HCT116 (cell line): ENCODE measurements at regions not wholly inside any gene's neighbourhood (a gene's known extent, or its start where the extent isn't known, plus 50 kb on each side); places are given as distances from the start of the nearest gene placed in this dataset.
A peak's percentile ranks its signal among the peaks of the same experiment; 100 is the strongest.

Experiments used
- ATAC-seq: fragments of 200-7000 bp; cut with Tn5 transposase; 2 replicates; pipeline ENCODE4 v1.9.1; 2020; ENCODE audit warnings: mild to moderate bottlenecking, moderate library complexity
- BruUV-seq: library from RNA; stranded (reverse); fragments of 400-500 nt; replicated peaks from 2 replicates; lab custom pipeline; 2021; lab: Mats Ljungman, UMichigan
- CTCF ChIA-PET: fragments of 300-600 bp; sonication (Branson Sonifier 250); formaldehyde crosslinking; loops from one replicate; lab custom pipeline; 2021; ENCODE audit warnings: antibody characterized with exemption; lab: Charles Lee
- POLR2A ChIA-PET: fragments of 300-600, 350-600 bp; sonication (Branson Sonifier 250); formaldehyde crosslinking; loops from one replicate; lab custom pipeline; 2021; ENCODE audit warnings: antibody characterized with exemption; lab: Charles Lee
- RAD21 ChIA-PET, 2 experiments: fragments of 300-600 bp; sonication (Branson Sonifier 250); formaldehyde crosslinking; loops; one replicate each; lab custom pipeline; 2023; ENCODE audit warnings: low total read pairs in 2 of 2; ENCODE audit not compliant: uncharacterized antibody in 2 of 2, unreplicated experiment in 2 of 2, low non-redundant PET in 1 of 2; lab: Charles Lee
- DNase-seq: peaks from one replicate; pipeline ENCODE4 v3.0.0-alpha.2; 2010; ENCODE audit warnings: low read depth, low spot score
- H2AFZ ChIP-seq: fragments of 200-600 bp; shearing (Covaris generic), sonication (generic); 2 replicates; pipeline ENCODE4 v1.6.1; 2017; ENCODE audit warnings: low read depth, mixed run types, mixed read lengths, antibody characterized with exemption, low read length; ENCODE audit not compliant: poor library complexity, severe bottlenecking
- H3K27ac ChIP-seq: 2 replicates; pipeline ENCODE4 v1.5.1; 2012; ENCODE audit warnings: low read depth, low read length
- H3K27me3 ChIP-seq: fragments of 200-600 bp; sonication (generic); 2 replicates; pipeline ENCODE4 v1.6.1; 2016; ENCODE audit warnings: mixed run types, low read length, mixed read lengths; ENCODE audit not compliant: insufficient read depth
- H3K36me3 ChIP-seq, 2 experiments: fragments of 200-500 bp in 1 of 2; fragments of 200-600 bp in 1 of 2; sonication (Bioruptor generic) in 1 of 2; sonication (generic) in 1 of 2; 2 replicates each; pipeline versions ENCODE4 v1.5.1 to v1.6.1; 2014 to 2016; ENCODE audit warnings: low read length in 2 of 2, inconsistent platforms in 1 of 2, mixed read lengths in 1 of 2, mixed run types in 1 of 2; ENCODE audit not compliant: insufficient read depth in 2 of 2, control insufficient read depth in 1 of 2
- H3K4me1 ChIP-seq, 2 experiments: fragments of 200-600 bp in 1 of 2; sonication (generic) in 1 of 2; 2 replicates each; pipeline versions ENCODE4 v1.5.1 to v1.6.1; 2012 to 2017; ENCODE audit warnings: low read length in 2 of 2, inconsistent platforms in 1 of 2, mild to moderate bottlenecking in 1 of 2, mixed read lengths in 1 of 2, mixed run types in 1 of 2, moderate library complexity in 1 of 2; ENCODE audit not compliant: insufficient read depth in 2 of 2, control insufficient read depth in 1 of 2
- H3K4me2 ChIP-seq: fragments of 200-600 bp; sonication (generic); 2 replicates; pipeline ENCODE4 v1.6.1; 2017; ENCODE audit warnings: mixed run types, low read length, mixed read lengths
- H3K4me3 ChIP-seq, 2 experiments: fragments of 200-600 bp in 1 of 2; sonication (generic) in 1 of 2; replicated peaks in 1 of 2; 2 replicates each; pipeline ENCODE4 v1.5.1; 2011 to 2016; ENCODE audit warnings: low read length in 2 of 2, control low read depth in 1 of 2, low read depth in 1 of 2, mild to moderate bottlenecking in 1 of 2, mixed read lengths in 1 of 2, mixed run types in 1 of 2
- H3K79me2 ChIP-seq: fragments of 200-600 bp; sonication (generic); 2 replicates; pipeline ENCODE4 v1.6.1; 2017; ENCODE audit warnings: mild to moderate bottlenecking, mixed run types, low read length, moderate library complexity, mixed read lengths; ENCODE audit not compliant: insufficient read depth
- H3K9ac ChIP-seq: fragments of 200-600 bp; sonication (generic); 2 replicates; pipeline ENCODE4 v1.6.1; 2016; ENCODE audit warnings: low read length, mixed read lengths
- H3K9me2 ChIP-seq: fragments of 200-600 bp; sonication (generic), shearing (Covaris generic); 2 replicates; pipeline ENCODE4 v1.6.1; 2017; ENCODE audit warnings: mixed run types, mild to moderate bottlenecking, moderate library complexity; ENCODE audit not compliant: insufficient read depth
- H3K9me3 ChIP-seq, 2 experiments: fragments of 200-500 bp in 1 of 2; fragments of 200-600 bp in 1 of 2; sonication (Bioruptor generic) in 1 of 2; sonication (generic) in 1 of 2; 2 replicates each; pipeline ENCODE4 v1.6.1; 2014 to 2017; ENCODE audit warnings: low read length in 2 of 2, mixed read lengths in 2 of 2, inconsistent platforms in 1 of 2, low read depth in 1 of 2, mild to moderate bottlenecking in 1 of 2, mixed run types in 1 of 2, moderate library complexity in 1 of 2; ENCODE audit not compliant: control insufficient read depth in 1 of 2, insufficient read depth in 1 of 2
- H4K20me1 ChIP-seq: fragments of 200-600 bp; sonication (generic), shearing (Covaris generic); 2 replicates; pipeline ENCODE4 v1.6.1; 2017; ENCODE audit warnings: mixed run types, mild to moderate bottlenecking, moderate library complexity; ENCODE audit not compliant: insufficient read depth
- CBX3 ChIP-seq: IDR thresholded peaks from 2 replicates; pipeline ENCODE4 v1.6.1; 2012; ENCODE audit warnings: low read depth
- CEBPB ChIP-seq: IDR thresholded peaks from 2 replicates; pipeline ENCODE4 v1.6.1; 2012; ENCODE audit warnings: low read depth
- EGR1 ChIP-seq: IDR thresholded peaks from 2 replicates; pipeline ENCODE4 v1.6.1; 2012; ENCODE audit warnings: low read depth
- ELF1 ChIP-seq: IDR thresholded peaks from 2 replicates; pipeline ENCODE4 v1.6.1; 2012; ENCODE audit warnings: low read depth, borderline replicate concordance
- EZH2phosphoT487 ChIP-seq: fragments of 200-600 bp; IDR thresholded peaks from 2 replicates; pipeline ENCODE4 v1.6.1; 2018; ENCODE audit warnings: antibody characterized with exemption, borderline replicate concordance
- JUND ChIP-seq: IDR thresholded peaks from 2 replicates; pipeline ENCODE4 v1.6.1; 2012
- POLR2A ChIP-seq: IDR thresholded peaks from 2 replicates; pipeline ENCODE4 v1.7.0; 2011; ENCODE audit warnings: borderline replicate concordance; ENCODE audit not compliant: insufficient read depth, insufficient read length; ENCODE audit errors: extremely low read depth
- SIN3A ChIP-seq: IDR thresholded peaks from 2 replicates; pipeline ENCODE4 v1.6.1; 2012; ENCODE audit warnings: low read depth
- intact Hi-C: fragments of 100-400 bp; cut with micrococcal nuclease; formaldehyde crosslinking; loops from 2 replicates; pipeline ENCODE4 v1.10.0; 2022

GRCh38 chr5:142421621-142422397 is 97.0 kb upstream of the SPRY4 start:
- POLR2A ChIA-PET, result interaction anchor here (0.7 to 1.5 kb wide), 6 partner anchors 10 to 50 kb away, joined by 3 to 4 read pairs (median 4); no protein-coding TSS in a partner anchor
- CTCF ChIA-PET, result interaction anchor here (1.0 to 1.6 kb wide), 5 partner anchors 9 to 269 kb away, joined by 3 to 4 read pairs (median 3); no protein-coding TSS in a partner anchor
- RAD21 ChIA-PET, result no interaction called here
- Histone ChIP-seq H3K9me2 (no peaks in the 10 kb centered on the region), H3K4me3 (no peak overlapping the region), H3K4me2 (peak overlapping the region; percentile 58)
- TF ChIP-seq EGR1, result no peak
- peak; percentile 31; the same call in 1 of the 2 replicates for TF ChIP-seq CBX3
- no peak for TF ChIP-seq JUND
- no peak for TF ChIP-seq POLR2A
- TF ChIP-seq SIN3A, result no peak
- TF ChIP-seq EZH2phosphoT487, result no peak
- TF ChIP-seq, all 23 proteins: peak for 1
- intact Hi-C loops, result no loop called here
- Histone ChIP-seq H3K4me1 (peaks cover 18 to 30% of the 10 kb centered on the region in 2 experiments), H3K9ac (0 out of 2 replicates have a peak overlapping the region, but pooled peaks have one; percentile 26), H3K27ac (peak overlapping the region; percentile 30; the same call in 1 of the 2 replicates), H4K20me1 (no peaks in the 10 kb centered on the region), H3K36me3 (no peaks in the 10 kb centered on the region), H3K27me3 (no peaks in the 10 kb centered on the region), H3K9me3 (no peaks in the 10 kb centered on the region), H2AFZ (no peak overlapping the region), H3K79me2 (no peaks in the 10 kb centered on the region)
- DNase-seq (no peak), ATAC-seq (peak; percentile 33)
- no TSS peak for BruUV-seq

GRCh38 chr5:142421228-142421617 is 96.4 kb upstream of the SPRY4 start:
- no peaks in the 10 kb centered on the region for H3K36me3 ChIP-seq
- H3K79me2 ChIP-seq, result no peaks in the 10 kb centered on the region
- 0 out of 2 replicates have a peak overlapping the region, but pooled peaks have one; percentile 2 for H3K4me2 ChIP-seq
- H3K9me2 ChIP-seq, result no peaks in the 10 kb centered on the region
- no peaks in the 10 kb centered on the region for H3K27me3 ChIP-seq
- ATAC-seq, result no peak
- POLR2A ChIA-PET, result interaction anchor here (1.5 kb wide), 1 partner anchor 22 kb away, joined by 4 read pairs; no protein-coding TSS in a partner anchor
- H3K4me1 ChIP-seq, result peaks cover 18 to 30% of the 10 kb centered on the region in 2 experiments
- no peak overlapping the region for H3K27ac ChIP-seq
- TF ChIP-seq EZH2phosphoT487, result no peak
- TF ChIP-seq CEBPB, result no peak
- TF ChIP-seq ELF1, result no peak
- TF ChIP-seq, all 23 proteins: peak for 0
- intact Hi-C loops, result no loop called here
- BruUV-seq, result no TSS peak
- H3K9me3 ChIP-seq, result no peaks in the 10 kb centered on the region
- no peak overlapping the region for H2AFZ ChIP-seq
- ChIA-PET CTCF (interaction anchor here (1.5 kb wide), 1 partner anchor 8 kb away, joined by 4 read pairs; no protein-coding TSS in a partner anchor), RAD21 (no interaction called here)
- DNase-seq, result no peak
- H3K4me3 ChIP-seq, result no peak overlapping the region
- H4K20me1 ChIP-seq, result no peaks in the 10 kb centered on the region
- no peak overlapping the region for H3K9ac ChIP-seq
